Activated naive CD4-positive, alpha-beta T cell (primary cell): ENCODE measurements at regions not wholly inside any gene's neighbourhood (a gene's known extent, or its start where the extent isn't known, plus 50 kb on each side); places are given as distances from the start of the nearest gene placed in this dataset.

Experiments
- DNase-seq, 4 experiments: peaks; one replicate each; lab custom pipeline; 2025; lab: John Stamatoyannopoulos, UW

DNA sequence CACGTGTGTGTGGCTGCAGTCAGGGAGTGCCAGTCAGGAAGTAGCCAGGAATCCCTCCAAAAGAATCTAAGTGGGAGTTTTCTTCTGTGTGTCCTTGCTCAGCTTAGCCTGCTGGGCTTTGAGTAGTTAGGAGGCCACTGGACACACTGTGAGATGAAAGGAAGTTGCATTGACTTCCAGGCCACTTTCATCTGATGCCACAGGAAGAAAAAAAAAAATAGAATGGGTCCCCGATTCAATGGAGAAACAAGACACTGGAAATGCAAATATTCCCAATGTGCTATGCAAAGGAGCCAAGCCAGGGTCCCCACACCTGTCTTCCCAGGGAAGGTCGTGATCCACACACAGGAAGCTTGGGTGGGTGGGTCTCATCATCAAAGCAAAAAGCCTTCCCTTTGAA, 95.6 kb upstream of the E2F8 start:
- DNase-seq, result no peak

DNA sequence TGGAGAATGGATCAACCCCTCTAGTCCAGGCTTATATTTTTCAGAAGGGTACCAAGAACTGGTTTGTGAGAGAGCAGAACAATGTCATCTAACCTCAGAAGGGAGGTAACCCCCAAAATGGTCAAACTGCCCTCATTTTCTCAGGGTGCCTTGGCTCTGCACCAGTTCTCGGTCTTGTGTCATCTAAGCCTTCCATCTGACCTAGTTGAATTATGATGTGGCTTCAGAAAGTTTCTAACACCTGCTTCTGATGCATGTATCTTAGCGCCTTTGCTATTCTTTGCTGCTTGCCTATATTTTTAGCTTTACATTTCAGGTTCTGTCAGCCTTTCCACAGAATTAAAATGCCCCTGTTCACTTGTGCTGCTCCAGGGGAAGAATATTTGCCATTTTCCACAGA, 91.7 kb upstream of the E2F8 start:
- DNase-seq, result no peak

DNA sequence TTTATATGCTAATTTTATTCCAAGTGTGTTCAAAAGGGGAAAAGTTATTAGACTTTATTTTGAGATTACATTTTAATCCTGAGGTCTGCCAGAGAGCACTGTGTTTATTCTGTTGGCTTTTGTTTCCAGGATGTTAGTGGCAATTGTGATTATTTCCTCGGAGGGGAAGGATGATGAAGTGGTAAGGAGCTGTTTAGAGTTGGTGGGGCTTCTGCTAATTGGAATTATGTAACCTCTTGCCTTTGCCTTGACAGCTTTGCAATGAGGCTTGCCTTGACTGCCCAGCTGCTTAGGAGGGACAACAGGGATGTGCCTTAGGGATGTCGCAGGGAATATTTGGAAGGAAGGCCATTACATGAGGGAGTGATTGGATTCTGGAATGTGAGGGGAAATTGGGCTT, 89.7 kb upstream of the E2F8 start:
- DNase-seq, result no peak

DNA sequence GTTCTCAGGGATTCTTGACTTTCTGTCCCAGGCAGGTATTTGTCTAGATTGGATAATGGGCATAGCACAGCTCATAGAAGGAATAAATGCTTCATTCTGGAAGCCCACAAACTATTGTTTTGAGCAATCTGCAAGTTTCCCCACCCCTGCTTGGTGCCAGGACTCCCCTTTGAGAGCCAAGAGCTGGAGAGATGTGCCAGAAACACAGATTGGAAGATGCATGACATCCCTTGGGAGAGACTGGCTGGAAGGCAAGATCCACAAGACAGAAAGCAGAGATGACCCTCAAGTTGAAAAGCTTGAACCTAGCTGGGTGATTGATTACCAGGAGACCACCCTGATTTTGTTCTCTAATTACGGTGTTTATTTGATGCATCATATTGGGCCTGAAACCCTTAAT, 89.2 kb upstream of the E2F8 start:
- no peak for DNase-seq

DNA sequence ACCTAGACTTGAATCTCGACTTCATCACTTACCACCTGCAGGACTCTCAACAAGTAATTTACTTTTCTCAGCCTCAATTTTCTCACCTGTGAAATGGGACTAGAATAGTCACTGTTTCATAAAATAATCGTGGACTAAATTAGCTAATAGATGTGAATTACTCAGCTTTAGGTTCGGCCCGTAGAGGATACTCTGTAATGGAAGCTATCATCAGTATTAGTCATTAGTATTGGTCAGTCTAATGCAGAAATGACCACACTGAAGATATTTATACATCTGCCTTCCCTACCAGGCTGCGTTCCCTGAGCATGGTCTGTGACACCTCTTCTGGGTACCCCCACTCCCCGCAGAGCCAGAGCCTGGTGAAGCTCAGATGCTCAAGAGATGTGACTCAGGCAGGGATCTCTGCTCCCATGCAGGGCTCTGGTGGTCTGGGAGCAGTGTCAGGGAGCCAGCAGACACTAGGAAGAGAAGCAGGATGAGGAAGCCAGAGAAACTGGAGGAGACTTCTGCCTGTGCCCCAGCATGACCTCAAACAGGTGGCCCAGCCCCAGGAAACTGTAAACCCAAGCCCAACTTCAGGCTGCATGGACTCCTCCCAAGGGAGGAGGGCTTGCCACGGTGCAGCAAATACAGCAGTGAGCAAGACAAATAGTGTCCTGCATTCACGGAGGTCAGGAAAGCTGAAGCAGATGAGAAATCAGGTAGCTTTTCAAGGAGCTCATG, 88.0 kb upstream of the E2F8 start:
- DNase-seq, result no peak

DNA sequence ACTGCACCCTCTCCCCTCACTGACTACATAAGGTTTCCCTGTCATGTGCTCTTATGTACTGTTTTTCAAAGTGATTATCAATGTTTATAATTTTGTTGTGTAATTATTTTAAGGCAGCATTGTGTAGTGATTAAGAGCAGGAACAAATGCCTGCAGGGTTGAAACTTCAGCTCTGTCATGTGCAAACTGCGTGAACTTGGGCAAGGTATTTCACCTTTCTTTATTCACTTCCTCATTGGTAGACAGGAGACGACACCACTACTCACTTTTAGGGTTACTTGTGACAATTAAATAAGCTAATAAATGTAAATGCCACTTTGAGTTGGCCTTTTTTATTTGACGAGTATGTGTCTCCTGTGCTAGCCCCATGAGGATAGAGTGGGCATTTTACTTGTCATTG, 86.5 kb upstream of the E2F8 start:
- DNase-seq, result no peak

DNA sequence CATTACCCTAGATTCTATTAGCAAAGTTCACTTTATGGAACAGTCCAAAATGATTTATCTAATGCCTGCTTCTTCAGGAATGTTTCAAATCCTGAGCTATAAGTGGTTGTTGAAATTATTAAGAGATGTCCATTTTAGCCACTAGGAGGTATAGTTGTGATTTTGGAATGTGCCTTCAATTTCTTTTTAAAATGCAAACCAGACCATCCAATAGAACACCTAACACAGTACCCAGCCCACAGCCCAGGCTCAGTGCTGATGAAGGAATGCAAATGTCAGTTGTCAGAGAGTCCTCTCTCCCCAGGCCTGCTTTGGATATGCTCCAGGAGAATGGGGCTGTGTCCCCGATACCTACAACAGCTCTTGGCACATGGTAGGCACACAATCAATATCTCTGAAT, 85.8 kb upstream of the E2F8 start:
- DNase-seq, result no peak

DNA sequence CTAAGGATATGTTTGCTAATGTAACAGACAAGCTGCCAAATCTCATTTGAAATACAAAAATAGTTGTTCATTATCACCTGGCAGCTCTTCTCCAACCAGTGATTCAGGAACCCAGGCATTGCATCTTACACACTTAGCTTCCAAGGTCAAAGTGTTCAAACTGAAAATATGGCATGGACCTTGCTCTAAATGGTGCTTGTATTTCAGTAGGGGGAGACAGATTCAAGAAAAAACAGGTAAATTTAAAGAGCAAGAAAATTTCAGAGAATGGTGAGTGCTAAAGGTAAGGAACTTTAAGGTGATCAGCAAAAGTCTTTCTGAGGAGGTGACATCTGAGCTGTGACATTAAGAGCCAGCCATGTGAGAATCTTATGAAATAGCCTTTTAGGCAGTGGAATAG, 82.8 kb upstream of the E2F8 start:
- no peak for DNase-seq

DNA sequence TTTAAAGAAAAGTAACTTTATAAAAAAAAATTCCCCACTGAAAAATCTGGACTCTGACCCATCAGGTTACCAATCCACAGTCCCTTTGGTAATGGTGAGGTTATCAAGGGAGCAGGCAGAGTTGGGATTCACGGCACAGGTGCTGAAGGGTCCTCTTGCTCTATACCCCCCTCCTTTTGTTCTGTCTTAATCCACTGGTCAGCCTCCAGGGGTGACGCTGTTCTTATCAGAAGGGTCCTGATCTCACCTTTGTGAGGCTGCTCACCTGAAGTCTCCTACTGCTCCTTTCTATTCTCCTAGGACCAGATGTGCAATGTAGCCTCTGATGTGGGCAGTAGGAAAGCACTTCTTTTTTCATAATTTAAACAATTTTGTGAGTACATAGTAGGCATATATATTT, 80.6 kb upstream of the E2F8 start:
- no peak for DNase-seq

DNA sequence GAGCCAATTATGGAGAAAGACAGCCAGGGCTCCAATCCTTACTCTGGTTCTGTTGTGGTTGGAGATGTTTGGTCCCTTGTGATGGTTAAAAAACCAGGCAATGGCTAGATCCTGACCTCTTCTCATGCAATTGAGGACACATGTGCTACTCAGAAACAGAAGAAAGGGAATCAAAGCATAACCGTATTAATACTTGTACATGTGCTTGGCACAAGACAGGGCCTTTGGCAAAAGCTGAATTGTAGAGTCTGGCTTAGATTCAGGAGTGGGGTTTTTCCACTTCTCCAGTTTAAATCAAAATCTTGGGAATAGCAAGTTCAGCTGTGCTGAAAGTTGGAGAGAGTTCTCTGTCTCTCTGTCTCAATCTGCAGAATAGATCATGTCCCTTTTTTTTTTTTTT, 80.1 kb upstream of the E2F8 start:
- DNase-seq, result no peak

DNA sequence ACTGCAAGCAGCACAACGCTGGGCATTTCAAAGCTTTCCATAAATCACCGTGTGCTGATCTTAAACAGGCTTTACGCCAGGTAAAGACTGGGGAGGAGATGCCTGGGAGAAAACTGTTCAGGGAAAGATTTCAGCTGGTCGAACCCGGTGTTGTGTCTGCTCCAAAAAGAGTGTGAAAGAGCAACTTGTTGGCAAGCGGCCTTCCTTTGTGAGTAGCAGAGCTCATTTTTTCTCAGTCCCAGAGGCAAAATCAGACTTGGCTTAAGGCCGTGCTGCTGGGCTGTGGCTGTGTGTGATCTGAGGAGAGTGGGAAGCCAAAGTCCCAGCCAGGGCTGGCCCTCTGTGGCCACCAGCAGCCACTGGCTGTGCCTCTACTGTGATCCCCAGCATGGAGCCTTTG, 75.7 kb upstream of the E2F8 start:
- no peak for DNase-seq

DNA sequence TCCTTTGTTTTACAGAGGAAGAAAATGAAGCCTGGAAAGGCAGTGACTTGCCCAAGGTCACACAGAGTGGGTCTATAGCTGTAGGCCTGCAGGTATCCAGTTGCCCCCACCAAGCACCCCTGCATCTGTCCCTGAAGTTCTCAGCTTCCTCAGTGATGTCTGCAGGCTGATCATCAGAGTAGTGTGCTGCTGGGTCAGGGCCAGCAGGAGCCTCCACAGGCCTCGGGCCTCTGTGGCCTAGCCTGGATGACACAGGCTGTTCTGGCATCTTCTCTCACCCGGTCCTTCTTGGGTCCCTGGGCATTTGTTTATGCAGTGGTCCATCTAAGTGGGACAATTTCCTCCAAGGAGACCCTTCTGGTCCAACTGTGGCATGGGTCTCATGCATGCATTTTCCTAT, 74.8 kb upstream of the E2F8 start:
- DNase-seq, result no peak

DNA sequence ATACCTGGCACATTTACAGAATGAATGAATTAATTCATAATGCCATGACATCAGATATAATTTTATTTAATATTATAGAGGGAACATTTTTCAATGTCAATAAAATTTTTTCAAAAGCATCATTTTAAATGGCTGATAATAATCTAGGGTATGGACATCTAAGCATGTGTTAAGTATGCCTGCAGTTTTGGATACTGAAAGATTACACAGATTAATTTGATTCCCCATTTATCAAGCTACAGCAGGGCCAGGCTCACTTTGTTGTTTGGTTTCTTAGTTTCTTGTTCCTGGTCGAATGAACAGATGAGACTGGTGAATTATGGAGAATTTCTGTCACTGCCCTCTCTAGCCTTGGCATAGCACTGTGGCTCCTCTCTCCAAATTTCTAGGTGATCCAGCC, 72.4 kb upstream of the E2F8 start:
- DNase-seq, result no peak

DNA sequence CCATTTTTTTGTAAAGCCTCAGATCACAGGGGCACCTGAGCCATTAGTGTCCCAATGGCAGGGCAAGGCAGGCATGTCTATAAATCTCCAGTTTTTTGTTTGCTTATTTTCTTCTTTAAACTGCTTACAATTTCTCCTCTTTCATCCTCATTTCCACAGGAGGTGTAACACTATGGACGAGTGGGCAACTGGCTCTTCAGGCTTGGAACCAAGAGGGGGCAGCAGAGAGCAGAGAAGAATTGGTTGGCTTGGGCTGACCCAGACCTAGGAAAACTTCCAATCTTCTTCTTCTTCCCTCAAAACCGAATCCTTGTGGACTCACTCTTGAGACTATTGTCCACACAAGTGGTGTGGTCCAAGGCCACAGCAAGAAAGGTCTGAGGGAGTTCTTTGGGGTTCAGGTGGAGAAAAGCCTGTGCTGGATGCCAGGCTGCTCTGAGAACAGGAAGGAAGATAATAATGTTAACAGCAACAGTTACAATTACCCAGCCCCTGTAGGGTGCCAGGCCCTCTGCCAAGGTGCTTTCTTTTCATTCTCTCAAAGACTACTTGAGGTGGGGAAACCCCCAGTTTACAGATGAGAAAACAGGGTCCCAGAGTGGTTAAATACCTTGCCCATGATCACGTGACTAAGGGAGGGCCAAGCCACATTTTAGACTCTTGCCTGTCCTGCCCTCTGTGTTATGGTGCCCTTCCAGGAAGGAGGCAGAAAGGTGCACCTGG, 70.7 kb upstream of the E2F8 start:
- DNase-seq, result no peak

DNA sequence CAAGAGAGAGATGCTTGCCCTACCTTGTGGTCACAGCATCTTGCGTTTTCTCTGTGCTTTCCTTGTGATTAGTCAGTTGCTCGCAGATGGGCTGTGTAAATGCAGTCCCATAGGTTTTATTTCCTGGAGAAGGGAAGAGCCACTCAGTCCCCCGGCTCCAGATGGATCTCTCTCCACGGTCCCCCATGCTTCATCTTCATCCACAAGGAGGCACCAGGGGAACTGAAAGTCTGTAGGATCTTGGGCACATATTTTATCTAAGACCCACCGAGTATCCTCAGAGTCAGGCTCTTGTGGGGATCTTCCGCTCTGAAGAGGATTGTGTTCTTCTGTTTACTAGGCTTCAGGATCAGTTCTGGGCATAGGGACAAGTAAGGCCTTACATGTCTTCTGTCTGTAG, 66.8 kb upstream of the E2F8 start:
- no peak for DNase-seq

DNA sequence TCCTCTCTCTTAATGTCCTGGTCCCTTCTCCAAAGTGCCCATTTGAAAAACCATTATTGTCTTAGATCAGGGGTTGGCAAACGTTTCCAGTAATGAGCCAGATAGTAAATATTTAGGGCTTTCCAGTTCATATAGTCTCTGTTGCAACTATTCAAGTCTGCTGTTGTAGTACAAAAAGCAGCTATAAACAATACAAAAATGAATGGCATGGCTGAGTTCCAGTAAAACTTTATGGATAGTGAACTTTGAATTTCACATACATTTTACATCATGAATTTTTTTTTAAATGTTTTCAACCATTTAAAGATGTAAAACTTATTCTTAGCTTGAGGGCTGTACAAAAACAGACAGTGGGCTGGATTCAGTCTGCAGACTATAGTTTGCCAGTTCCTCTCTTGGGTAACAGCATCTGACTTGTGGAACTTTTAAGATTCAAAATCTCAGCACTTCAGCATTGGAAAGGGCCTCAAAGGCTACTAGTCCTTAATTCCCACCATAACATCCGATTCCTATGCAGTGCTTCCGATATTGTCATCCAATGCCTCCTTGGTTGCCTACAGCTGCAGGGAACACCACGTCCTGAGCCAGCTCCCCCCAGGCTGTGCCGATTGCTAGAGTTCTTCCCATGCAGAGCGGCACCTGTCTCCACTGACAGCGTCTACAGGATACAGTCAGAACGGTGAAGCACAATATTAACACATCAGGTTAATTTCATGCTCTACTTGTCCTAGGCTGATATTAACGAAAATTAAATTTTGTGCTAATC, 65.6 kb upstream of the E2F8 start:
- DNase-seq, result no peak

DNA sequence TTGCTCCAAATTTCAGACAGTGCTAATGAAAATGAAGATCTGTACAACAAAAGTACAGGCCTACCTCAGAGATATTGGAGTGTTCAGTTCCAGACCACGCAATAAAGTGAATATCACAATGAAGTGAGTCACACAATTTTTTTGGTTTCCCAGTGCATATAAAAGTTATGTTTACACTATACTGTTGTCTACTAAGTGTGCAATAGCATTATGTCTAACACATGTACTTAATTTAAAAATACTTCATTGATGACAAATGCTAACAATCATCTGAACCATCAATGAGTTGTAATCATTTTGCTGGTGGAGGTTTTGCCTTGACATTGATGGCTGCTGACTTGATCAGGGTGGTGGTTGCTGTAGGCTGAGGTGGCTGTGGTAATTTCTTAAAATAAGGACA, 60.6 kb upstream of the E2F8 start:
- no peak for DNase-seq

DNA sequence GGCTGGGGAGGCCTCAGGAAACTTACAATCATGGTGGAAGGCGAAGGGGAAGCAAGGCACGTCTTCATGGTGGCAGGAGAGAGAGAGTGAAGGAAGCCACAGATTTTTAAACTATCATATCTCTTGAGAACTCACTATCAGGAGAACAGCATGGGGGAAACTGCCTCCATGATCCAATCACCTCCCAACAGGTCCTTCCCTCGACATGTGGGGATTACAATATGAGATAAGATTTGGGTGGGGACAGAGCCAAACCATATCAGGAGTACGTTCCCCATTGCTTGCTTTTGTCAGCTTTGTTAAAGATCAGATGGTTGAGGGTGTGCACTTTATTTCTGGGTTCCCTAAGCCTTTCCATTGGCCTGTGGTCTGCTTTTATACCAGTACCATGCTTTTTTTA, 53.7 kb upstream of the E2F8 start:
- DNase-seq, result no peak

DNA sequence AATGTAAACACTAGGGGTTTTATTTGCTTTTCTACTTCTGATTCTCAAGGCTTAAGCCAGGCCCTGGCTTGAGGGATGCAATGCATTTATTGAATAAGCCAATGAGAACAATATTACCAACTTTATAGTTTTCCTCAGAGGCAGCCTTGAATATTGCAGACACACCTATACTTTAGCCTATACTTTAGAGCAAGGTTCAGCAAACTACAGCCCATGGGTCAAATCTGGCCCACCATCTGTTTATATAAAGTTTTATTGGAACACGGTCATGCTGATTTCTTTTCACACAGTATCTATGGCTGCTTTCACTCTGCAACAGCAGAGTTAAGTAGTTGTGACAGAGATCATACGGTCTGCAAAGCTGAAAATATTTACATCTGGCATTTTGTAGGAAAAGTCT, 50.3 kb upstream of the E2F8 start:
- no peak for DNase-seq
